ENCODE measurements at regions not wholly inside any gene's neighbourhood (a gene's known extent, or its start where the extent isn't known, plus 50 kb on each side); places are given as distances from the start of the nearest gene placed in this dataset.

- no peak for ATAC-seq
- DNase-seq = no peak
- Histone ChIP-seq H3K4me3 (no peak overlapping the region), H3K9me3 (no peaks in the 10 kb centered on the region), H3K27ac (no peak overlapping the region), H3K36me3 (no peaks in the 10 kb centered on the region), H3K27me3 (ENCODE audit: low read depth) (no peaks in the 10 kb centered on the region), H3K4me1 (no peaks in the 10 kb centered on the region)
- intact Hi-C loops (cut with DNase I) = no loop called here
- no peak for TF ChIP-seq CTCF (IDR thresholded peaks at IDR 0.05)
Observed at GRCh38 chr10:94065787-94066186, 72.1 kb downstream of the PLCE1 start.

GRCh38 chr10:94066411-94066810 lies 72.7 kb downstream of the PLCE1 start:
- intact Hi-C loops (cut with DNase I) = no loop called here
- no peak overlapping the region for H3K4me3 ChIP-seq
- H3K27me3 ChIP-seq (ENCODE audit: low read depth) = no peaks in the 10 kb centered on the region
- ATAC-seq (no peak), DNase-seq (no peak)
- no peak for TF ChIP-seq CTCF (IDR thresholded peaks at IDR 0.05)
- no peaks in the 10 kb centered on the region for H3K9me3 ChIP-seq
- no peak overlapping the region for H3K27ac ChIP-seq
- no peaks in the 10 kb centered on the region for H3K36me3 ChIP-seq
- H3K4me1 ChIP-seq = no peaks in the 10 kb centered on the region

GRCh38 chr10:94069884-94070283 lies 76.2 kb downstream of the PLCE1 start:
- ATAC-seq = no peak

GRCh38 chr10:94074462-94074861 lies 80.7 kb downstream of the PLCE1 start:
- H3K36me3 ChIP-seq = no peaks in the 10 kb centered on the region
- DNase-seq = no peak
- no peak for ATAC-seq
- H3K27ac ChIP-seq = no peak overlapping the region
- H3K4me1 ChIP-seq = no peaks in the 10 kb centered on the region
- H3K9me3 ChIP-seq = no peaks in the 10 kb centered on the region
- no peaks in the 10 kb centered on the region for H3K27me3 ChIP-seq (ENCODE audit: low read depth)
- intact Hi-C loops (cut with DNase I) = no loop called here
- no peak for TF ChIP-seq CTCF (IDR thresholded peaks at IDR 0.05)
- H3K4me3 ChIP-seq = no peak overlapping the region

More at GRCh38 chr10:94069884-94070283, 76.2 kb downstream of the PLCE1 start:
- H3K4me3 ChIP-seq = no peak overlapping the region
- no peak for DNase-seq
- no peaks in the 10 kb centered on the region for H3K36me3 ChIP-seq
- intact Hi-C loops (cut with DNase I) = no loop called here
- no peak for TF ChIP-seq CTCF (IDR thresholded peaks at IDR 0.05)
- no peaks in the 10 kb centered on the region for H3K9me3 ChIP-seq
- no peaks in the 10 kb centered on the region for H3K27me3 ChIP-seq (ENCODE audit: low read depth)
- H3K27ac ChIP-seq = no peak overlapping the region
- no peaks in the 10 kb centered on the region for H3K4me1 ChIP-seq

- no peaks in the 10 kb centered on the region for H3K36me3 ChIP-seq
- ATAC-seq (no peak), DNase-seq (no peak)
- H3K27ac ChIP-seq = no peak overlapping the region
- no peaks in the 10 kb centered on the region for H3K27me3 ChIP-seq (ENCODE audit: low read depth)
- H3K4me1 ChIP-seq = no peaks in the 10 kb centered on the region
- TF ChIP-seq CTCF (IDR thresholded peaks at IDR 0.05) = no peak
- intact Hi-C loops (cut with DNase I) = no loop called here
- no peak overlapping the region for H3K4me3 ChIP-seq
- H3K9me3 ChIP-seq = no peaks in the 10 kb centered on the region
Observed at GRCh38 chr10:94075506-94075905, 81.8 kb downstream of the PLCE1 start.

GRCh38 chr10:94076325-94076841 lies 82.7 kb downstream of the PLCE1 start:
- no peaks in the 10 kb centered on the region for H3K27me3 ChIP-seq (ENCODE audit: low read depth)
- peak; percentile 36 for TF ChIP-seq CTCF (IDR thresholded peaks at IDR 0.05)
- no peaks in the 10 kb centered on the region for H3K36me3 ChIP-seq
- no peak for DNase-seq
- intact Hi-C loops (cut with DNase I) = no loop called here
- ATAC-seq = peak in 1 of 2 donors; percentile 66
- H3K9me3 ChIP-seq = no peaks in the 10 kb centered on the region
- no peaks in the 10 kb centered on the region for H3K4me1 ChIP-seq
- no peak overlapping the region for H3K27ac ChIP-seq
- H3K4me3 ChIP-seq = no peak overlapping the region

All from lower lobe of right lung (tissue), 2 donors.